ENCODE measurements at regions not wholly inside any gene's neighbourhood (a gene's known extent, or its start where the extent isn't known, plus 50 kb on each side); places are given as distances from the start of the nearest gene placed in this dataset.

GRCh38 chr6:155980768-155981079, 525.1 kb upstream of the NOX3 start:
- TF ChIP-seq, protein P1, sequence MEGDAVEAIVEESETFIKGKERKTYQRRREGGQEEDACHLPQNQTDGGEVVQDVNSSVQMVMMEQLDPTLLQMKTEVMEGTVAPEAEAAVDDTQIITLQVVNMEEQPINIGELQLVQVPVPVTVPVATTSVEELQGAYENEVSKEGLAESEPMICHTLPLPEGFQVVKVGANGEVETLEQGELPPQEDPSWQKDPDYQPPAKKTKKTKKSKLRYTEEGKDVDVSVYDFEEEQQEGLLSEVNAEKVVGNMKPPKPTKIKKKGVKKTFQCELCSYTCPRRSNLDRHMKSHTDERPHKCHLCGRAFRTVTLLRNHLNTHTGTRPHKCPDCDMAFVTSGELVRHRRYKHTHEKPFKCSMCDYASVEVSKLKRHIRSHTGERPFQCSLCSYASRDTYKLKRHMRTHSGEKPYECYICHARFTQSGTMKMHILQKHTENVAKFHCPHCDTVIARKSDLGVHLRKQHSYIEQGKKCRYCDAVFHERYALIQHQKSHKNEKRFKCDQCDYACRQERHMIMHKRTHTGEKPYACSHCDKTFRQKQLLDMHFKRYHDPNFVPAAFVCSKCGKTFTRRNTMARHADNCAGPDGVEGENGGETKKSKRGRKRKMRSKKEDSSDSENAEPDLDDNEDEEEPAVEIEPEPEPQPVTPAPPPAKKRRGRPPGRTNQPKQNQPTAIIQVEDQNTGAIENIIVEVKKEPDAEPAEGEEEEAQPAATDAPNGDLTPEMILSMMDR (IDR thresholded peaks at IDR 0.05; ENCODE audit: low read length, missing control alignments), result no peak
- no peak for DNase-seq (ENCODE audit: low read depth)
- no peak overlapping the region for H3K4me3 ChIP-seq (replicated peaks; ENCODE audit: low read depth, low read length)

- H3K4me3 ChIP-seq (replicated peaks; ENCODE audit: low read depth, low read length), result no peak overlapping the region
- DNase-seq (ENCODE audit: low read depth), result no peak
- TF ChIP-seq, protein P1 (IDR thresholded peaks at IDR 0.05; ENCODE audit: low read length, missing control alignments), result no peak
These were observed 524.6 kb upstream of the NOX3 start for GRCh38 chr6:155980014-155980767.

DNA sequence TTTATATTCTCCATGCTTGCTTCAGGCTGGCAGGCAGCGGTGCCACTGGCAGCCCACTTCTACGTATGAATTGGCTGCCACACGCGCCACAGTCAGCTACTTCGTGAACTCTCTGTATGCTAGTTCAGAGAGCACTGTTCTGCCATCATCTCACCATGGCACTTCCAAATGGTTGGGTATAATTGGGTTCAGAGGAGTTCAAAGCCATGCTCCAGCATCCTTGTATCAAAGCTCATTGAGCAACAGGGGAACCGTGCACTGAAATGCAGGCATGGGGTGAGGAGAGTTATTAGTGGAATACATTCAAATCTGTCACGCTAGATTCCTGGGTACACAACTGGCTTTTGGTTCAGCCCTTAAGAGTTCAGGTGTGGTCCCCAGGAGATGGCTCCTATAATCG, 519.9 kb upstream of the NOX3 start:
- TF ChIP-seq, protein P1 (IDR thresholded peaks at IDR 0.05; ENCODE audit: low read length, missing control alignments), result no peak
- H3K4me3 ChIP-seq (replicated peaks; ENCODE audit: low read depth, low read length), result no peak overlapping the region
- DNase-seq (ENCODE audit: low read depth), result no peak

DNA sequence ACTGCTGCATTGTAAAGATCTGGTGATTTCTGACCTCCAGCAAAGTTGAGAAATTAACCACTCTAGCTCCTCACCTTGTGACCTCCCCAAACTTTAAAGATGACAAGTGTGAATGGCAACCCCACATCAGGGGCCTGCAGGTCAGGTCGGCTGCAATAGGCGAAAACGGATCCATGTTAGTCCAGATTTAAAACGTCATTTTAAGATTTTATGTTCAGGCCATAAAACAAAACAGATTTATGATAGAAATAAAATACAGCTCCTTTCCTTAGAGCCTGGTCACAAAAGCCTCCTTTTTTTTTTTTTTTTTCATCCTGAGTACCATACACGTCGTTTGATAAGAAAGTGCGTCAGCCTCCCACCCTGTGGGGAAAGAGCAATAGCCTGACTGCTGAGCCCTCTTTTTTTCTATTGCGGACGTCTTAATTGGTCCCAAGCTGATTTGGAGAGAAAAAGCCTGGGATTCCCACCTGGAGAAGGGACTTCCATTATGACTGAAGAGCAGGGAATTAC, 519.2 kb upstream of the NOX3 start:
- TF ChIP-seq, protein P1 (IDR thresholded peaks at IDR 0.05; ENCODE audit: low read length, missing control alignments), result no peak
- H3K4me3 ChIP-seq (replicated peaks; ENCODE audit: low read depth, low read length), result no peak overlapping the region
- DNase-seq (ENCODE audit: low read depth), result no peak

GRCh38 chr6:155974359-155974758, 518.7 kb upstream of the NOX3 start:
- no peak for DNase-seq (ENCODE audit: low read depth)
- TF ChIP-seq, protein P1 (IDR thresholded peaks at IDR 0.05; ENCODE audit: low read length, missing control alignments), result no peak
- no peak overlapping the region for H3K4me3 ChIP-seq (replicated peaks; ENCODE audit: low read depth, low read length)

- no peak overlapping the region for H3K4me3 ChIP-seq (replicated peaks; ENCODE audit: low read depth, low read length)
- DNase-seq (ENCODE audit: low read depth), result no peak
- TF ChIP-seq, protein P1 (IDR thresholded peaks at IDR 0.05; ENCODE audit: low read length, missing control alignments), result no peak
These were observed 515.5 kb upstream of the NOX3 start for GRCh38 chr6:155970876-155971708.
